ENCODE measurements at regions not wholly inside any gene's neighbourhood (a gene's known extent, or its start where the extent isn't known, plus 50 kb on each side); places are given as distances from the start of the nearest gene placed in this dataset.

- Histone ChIP-seq H3K27ac (ENCODE audit: low read depth in 1 of 2, low read length in 2 of 2) (no peak overlapping the region), H3K4me2 (replicated peaks; ENCODE audit: extremely low read depth, low read length, poor library complexity, severe bottlenecking) (no peak overlapping the region), H3K4me1 (ENCODE audit: control insufficient read depth in 1 of 2, insufficient read depth in 2 of 2, low read length in 2 of 2) (no peaks in the 10 kb centered on the region), H3K9ac (ENCODE audit: insufficient read depth, low read length, poor library complexity, severe bottlenecking) (no peak overlapping the region), H3K4me3 (replicated peaks in 1 of 3; ENCODE audit: low read depth in 2 of 3, low read length in 3 of 3) (no peak overlapping the region), H3K9me3 (replicated peaks in 1 of 2; ENCODE audit: control insufficient read depth in 1 of 2, insufficient read depth in 1 of 2, low read length in 2 of 2) (no peaks in the 10 kb centered on the region), H3K79me2 (ENCODE audit: insufficient read depth, low read length) (no peaks in the 10 kb centered on the region), H3K36me3 (replicated peaks in 1 of 2; ENCODE audit: control insufficient read depth in 1 of 2, insufficient read depth in 2 of 2, low read length in 2 of 2) (no peaks in the 10 kb centered on the region), H2AFZ (ENCODE audit: insufficient read depth, low read depth, low read length, poor library complexity, severe bottlenecking) (no peak overlapping the region), H3K27me3 (ENCODE audit: control insufficient read depth in 2 of 2, insufficient read depth in 2 of 2, low read length in 2 of 2) (no peaks in the 10 kb centered on the region), H4K20me1 (ENCODE audit: insufficient read depth, low read length) (no peaks in the 10 kb centered on the region)
- Mint-ChIP-seq H3K4me3 (no peak overlapping the region), H3K4me1 (no peaks in the 10 kb centered on the region), H3K36me3 (no peaks in the 10 kb centered on the region), H3K27me3 (ENCODE audit: low read depth in 3 of 3) (peaks cover 0 to 5% (median 0%) of the 10 kb centered on the region in 3 donors), H3K9me3 (peaks cover 0 to 3% (median 3%) of the 10 kb centered on the region in 7 donors), H3K27ac (no peak overlapping the region)
- no peak for DNase-seq
- intact Hi-C loops (cut with micrococcal nuclease): no loop called here
- no peak for TF ChIP-seq CTCF (IDR thresholded peaks at IDR 0.05)
These were observed 290.9 kb downstream of the CDK5RAP2 start for GRCh38 chr9:120289098-120289497.

- no peak for DNase-seq
- no peak overlapping the region for H3K4me2 ChIP-seq (replicated peaks; ENCODE audit: extremely low read depth, low read length, poor library complexity, severe bottlenecking)
- WGBS (ENCODE audit: insufficient coverage): 90% methylated on average over 2 of the region's 3 CpGs
- H3K27me3 ChIP-seq (ENCODE audit: control insufficient read depth in 2 of 2, insufficient read depth in 2 of 2, low read length in 2 of 2): no peaks in the 10 kb centered on the region
- Mint-ChIP-seq H3K27ac (no peak overlapping the region), H3K9me3 (peaks cover 0 to 5% (median 3%) of the 10 kb centered on the region in 7 donors), H3K27me3 (ENCODE audit: low read depth in 3 of 3) (peaks cover 0 to 6% (median 0%) of the 10 kb centered on the region in 3 donors), H3K4me3 (no peak overlapping the region), H3K36me3 (no peaks in the 10 kb centered on the region), H3K4me1 (no peaks in the 10 kb centered on the region)
- intact Hi-C loops (cut with micrococcal nuclease): no loop called here
- no peak overlapping the region for H3K9ac ChIP-seq (ENCODE audit: insufficient read depth, low read length, poor library complexity, severe bottlenecking)
- no peaks in the 10 kb centered on the region for H3K4me1 ChIP-seq (ENCODE audit: control insufficient read depth in 1 of 2, insufficient read depth in 2 of 2, low read length in 2 of 2)
- no peak overlapping the region for H3K4me3 ChIP-seq (replicated peaks in 1 of 3; ENCODE audit: low read depth in 2 of 3, low read length in 3 of 3)
- H2AFZ ChIP-seq (ENCODE audit: insufficient read depth, low read depth, low read length, poor library complexity, severe bottlenecking): no peak overlapping the region
- no peak for TF ChIP-seq CTCF (IDR thresholded peaks at IDR 0.05)
- no peaks in the 10 kb centered on the region for H4K20me1 ChIP-seq (ENCODE audit: insufficient read depth, low read length)
- H3K36me3 ChIP-seq (replicated peaks in 1 of 2; ENCODE audit: control insufficient read depth in 1 of 2, insufficient read depth in 2 of 2, low read length in 2 of 2): no peaks in the 10 kb centered on the region
- H3K79me2 ChIP-seq (ENCODE audit: insufficient read depth, low read length): no peaks in the 10 kb centered on the region
- H3K27ac ChIP-seq (ENCODE audit: low read depth in 1 of 2, low read length in 2 of 2): no peak overlapping the region
- no peaks in the 10 kb centered on the region for H3K9me3 ChIP-seq (replicated peaks in 1 of 2; ENCODE audit: control insufficient read depth in 1 of 2, insufficient read depth in 1 of 2, low read length in 2 of 2)
These were observed 293.4 kb downstream of the CDK5RAP2 start for GRCh38 chr9:120286530-120286929.

All from CD14-positive monocyte (primary cell).